Stimulated activated CD8-positive, alpha-beta memory T cell treated with anti-CD3 and anti-CD28 coated beads, Interleukin-12 subunit alpha, Interleukin-12 subunit beta, amount 100 ng/mL, for 24 hours (primary cell): ENCODE measurements at regions not wholly inside any gene's neighbourhood (a gene's known extent, or its start where the extent isn't known, plus 50 kb on each side); places are given as distances from the start of the nearest gene placed in this dataset.
"Not testable (repeated sequence)": the region's sequence is repeated elsewhere in the genome, so short reads cannot be mapped to it uniquely, and the experiment has no call there.

Experiments used
- DNase-seq: peaks from one replicate; pipeline ENCODE4 v3.0.0-alpha.2; 2020; ENCODE audit errors: extremely low read depth

DNA sequence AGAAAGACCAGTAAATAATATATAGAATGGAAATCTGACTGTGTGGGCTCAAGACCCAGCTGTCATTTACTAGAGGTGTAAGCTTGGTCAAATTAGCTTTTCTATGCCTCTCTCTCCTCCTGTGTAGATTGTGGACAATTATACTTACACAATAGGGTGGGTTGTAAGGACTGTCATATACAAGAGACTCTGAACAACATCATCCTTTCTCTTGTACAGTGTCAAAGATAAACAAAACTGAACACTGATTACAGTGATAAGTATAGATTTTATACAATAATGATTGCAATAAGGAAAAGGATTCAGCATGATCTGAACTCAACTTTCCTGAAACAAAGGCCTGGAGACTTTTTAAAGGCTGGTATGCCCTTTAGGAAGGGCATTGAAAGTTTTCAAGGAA lies 429.2 kb upstream of the HS3ST1 start:
- DNase-seq, result no peak

- DNase-seq, result no peak
Observed at GRCh38 chr4:11847167-11847566, 418.5 kb upstream of the HS3ST1 start.

DNA sequence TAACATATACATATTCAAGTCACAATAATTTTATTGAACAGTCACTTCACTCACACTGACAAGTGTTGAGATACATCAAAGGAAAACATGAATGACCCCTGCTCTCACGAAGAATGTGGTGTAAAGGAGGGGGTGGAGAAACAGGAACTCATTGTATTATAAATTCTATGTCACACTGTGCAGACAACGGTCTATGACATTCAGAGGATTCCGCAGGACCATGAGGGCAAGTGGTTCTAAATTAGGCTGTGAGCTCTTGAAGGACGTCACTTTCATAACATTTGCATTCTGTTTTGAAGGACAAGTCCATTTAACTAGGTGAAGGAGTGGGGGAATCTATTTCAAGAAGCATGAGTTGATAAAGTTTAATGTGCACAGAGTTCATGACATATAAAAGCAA lies 415.2 kb upstream of the HS3ST1 start:
- no peak for DNase-seq

- no peak for DNase-seq
Observed at GRCh38 chr4:11843340-11843739, 414.6 kb upstream of the HS3ST1 start.

DNA sequence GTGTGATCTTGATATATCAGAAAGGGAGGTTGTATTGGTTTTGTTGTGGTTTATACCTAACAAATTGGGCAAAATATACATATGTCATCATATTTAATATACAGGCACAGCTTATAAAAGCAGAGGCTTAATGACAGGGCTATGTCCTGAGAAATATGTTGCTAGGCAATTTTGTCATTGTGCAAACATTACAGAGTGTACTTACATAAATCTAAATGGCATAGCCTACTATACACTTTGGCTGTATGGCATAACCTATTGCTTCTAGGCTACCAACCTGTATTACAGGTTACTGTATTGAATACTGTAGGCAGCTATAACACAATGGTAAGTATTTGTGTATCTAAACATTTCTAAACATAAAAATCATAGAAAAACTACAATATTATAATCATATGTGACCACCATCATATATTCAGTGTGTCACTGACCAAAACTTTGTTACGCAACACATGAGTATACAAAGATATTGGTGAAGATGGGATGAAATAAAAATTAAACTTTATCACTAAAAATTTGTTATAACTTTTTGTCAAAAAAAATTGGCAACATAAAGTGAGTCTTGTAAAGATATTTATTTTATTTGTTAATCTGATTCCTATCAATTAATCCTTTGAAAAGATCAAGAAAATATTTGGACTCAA lies 414.0 kb upstream of the HS3ST1 start:
- no peak for DNase-seq

DNA sequence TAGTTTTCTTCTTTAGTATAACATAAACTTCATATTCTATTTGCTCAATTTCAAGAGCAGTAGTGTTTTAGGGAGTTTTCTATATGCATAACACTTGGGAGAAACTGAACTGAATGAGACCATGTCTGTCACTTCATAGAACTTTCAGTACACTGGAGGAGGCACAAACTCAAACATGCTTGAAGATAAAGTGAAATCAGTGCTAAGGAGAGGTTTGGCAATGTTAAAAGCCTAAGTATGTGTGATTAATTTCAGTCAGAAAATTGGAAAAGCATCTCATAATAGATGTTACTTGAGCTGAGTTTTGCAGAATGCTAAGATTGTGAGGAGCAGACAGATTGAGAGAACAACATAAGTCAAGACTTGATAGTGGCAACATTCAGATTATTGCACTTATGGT lies 411.2 kb upstream of the HS3ST1 start:
- DNase-seq, result no peak

DNA sequence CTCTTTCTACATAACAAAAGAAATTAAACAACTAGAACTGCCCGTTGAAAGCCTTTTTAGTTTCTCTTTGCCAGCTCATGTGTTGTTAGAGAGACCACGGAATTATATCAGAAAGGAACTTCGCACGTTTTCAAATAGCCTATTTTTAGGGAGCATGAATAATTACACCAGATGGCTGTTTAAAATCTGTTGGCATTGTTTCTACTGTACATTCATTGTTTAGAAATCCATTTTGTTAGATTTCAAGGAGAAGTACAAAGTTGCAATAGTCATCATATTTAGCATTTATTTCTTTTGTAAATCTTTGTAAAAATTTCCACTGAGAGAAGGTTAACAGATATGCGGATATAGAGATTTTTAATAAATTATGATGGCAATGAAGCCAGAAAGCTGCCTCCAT lies 403.0 kb upstream of the HS3ST1 start:
- DNase-seq, result no peak

DNA sequence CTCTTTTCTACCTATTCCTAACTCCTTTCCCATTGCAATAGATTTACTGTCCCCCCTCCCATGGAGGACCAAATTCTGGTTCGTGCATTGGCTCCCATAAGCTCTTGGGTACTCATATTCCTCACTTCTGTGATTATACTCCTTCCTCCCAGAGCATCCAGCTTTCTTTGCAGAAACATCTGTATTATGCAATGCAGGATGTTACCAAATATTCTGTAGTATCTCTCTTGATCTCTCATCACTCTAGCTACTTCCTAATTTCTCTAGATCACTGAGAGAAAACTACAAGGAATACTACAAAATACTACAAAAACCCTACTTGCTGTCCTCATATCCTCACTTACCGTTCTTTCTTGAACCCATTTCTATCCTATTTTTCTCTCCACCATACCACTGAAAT lies 395.9 kb upstream of the HS3ST1 start:
- no peak for DNase-seq

DNA sequence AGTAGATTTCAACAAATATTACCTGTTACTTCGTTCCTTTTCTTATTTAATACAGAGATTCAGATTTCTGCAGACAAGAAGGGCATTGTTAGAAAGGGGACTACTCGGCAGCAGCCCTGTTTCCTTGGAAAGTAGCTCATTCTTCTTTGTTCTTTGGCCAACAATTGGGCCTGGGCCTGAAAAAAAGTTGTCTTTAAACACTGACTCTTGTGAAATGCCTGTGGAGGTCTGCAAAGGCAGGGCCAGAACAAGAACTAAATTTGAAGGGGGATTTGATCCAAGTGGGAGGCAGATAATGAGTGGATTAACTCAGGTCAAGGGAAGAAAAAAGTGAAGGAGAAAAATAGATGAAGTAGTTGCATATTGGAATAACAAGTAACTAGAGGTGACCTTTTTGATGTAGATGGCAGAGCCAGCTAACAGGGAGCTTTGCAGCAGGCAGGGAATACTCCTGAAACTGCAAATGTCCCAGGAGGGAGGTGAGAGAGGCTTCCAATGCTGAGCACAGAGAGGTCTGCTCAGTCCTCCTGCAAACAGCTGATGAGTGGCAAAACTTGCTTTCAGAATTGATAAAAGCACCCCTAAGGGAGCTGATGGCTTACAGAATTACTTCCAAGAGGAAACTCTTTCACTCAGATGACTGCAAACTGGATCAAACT lies 393.2 kb upstream of the HS3ST1 start:
- no peak for DNase-seq

DNA sequence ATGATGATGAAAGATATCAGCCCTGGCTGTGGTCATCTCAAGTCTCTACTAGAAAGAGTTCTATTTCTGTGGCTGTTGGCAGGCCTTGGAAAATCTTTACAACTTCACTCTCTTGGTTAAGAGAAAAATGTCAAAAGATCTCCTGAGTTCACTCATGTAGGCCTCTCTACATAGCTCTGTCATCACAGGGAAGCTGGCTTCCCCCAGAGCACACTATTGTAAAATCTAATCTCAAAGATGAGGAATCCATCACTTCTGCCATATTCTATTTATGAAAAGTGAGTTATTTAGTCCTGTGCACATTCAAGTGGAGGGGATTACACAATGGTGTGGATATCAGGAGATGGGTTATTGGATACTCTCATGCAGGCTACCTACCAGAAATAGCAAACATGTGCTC lies 388.4 kb upstream of the HS3ST1 start:
- DNase-seq, result no peak

- no peak for DNase-seq
Observed at GRCh38 chr4:11814758-11815157, 386.1 kb upstream of the HS3ST1 start.

- DNase-seq, result no peak
Observed at GRCh38 chr4:11813951-11814446, 385.3 kb upstream of the HS3ST1 start.

GRCh38 chr4:11811521-11811920 lies 382.8 kb upstream of the HS3ST1 start:
- DNase-seq, result not testable (repeated sequence)

GRCh38 chr4:11805842-11806241 lies 377.1 kb upstream of the HS3ST1 start:
- no peak for DNase-seq

DNA sequence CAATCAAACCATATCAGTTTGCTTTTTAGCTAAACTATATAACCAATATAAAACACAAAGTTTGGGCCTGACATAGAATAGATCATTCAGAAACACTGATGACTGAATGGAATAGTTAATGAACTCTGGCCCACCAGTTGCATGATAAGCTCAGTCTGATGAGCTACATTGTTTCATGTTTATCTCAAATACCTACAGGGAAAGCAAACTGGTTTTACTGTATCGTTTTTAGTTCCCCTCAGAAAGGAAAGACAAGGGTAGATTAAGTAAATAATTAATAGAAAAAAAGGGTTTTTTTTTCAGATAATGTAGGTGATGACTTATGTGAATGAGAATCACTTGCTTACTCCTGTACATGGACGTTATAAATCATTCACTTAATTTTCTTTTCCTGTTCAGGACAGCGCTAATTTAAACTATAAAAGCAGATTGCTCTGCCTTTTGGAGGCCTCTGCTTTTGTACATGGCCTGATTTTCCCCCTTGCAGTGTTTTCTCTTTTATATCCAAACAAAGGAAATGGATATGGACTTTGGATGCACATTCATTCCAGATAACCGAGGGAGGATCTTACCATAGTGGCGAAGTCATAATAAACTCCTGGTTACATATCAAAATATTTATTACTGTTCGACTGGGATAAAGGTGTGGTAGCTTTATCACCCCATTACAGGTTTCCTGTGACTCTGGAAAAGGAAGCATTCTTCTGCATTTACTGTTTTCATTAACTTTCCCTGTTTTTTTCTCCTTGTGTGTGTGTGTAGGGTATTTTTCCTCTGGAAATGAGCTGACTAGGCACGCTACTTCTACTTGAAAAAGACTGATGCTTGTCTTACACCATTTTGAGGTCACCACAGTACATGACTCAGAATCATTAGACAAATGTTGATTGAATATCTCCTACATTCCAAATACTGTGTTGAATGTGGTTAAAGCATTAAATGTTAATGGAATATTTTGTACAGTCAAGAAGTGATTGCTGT lies 373.1 kb upstream of the HS3ST1 start:
- no peak for DNase-seq

DNA sequence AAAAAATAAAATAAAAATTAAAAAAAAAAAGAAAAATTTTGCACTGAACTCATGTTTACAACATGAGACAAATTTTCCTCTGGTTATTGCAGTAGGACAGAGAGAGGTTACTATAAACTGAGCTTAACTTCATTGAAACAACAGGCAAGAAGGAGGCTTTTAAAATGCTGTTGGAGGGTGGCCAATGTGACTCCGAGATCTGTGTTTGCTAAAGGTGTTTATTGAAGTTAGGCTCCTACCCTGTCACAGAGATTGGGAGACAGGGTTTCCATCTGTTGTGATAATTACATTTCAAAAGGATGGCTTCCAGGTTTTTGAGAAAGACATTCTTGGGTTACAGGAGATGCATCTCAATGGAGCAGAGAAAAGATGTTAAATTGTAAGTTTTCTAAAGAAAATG lies 370.5 kb upstream of the HS3ST1 start:
- no peak for DNase-seq

DNA sequence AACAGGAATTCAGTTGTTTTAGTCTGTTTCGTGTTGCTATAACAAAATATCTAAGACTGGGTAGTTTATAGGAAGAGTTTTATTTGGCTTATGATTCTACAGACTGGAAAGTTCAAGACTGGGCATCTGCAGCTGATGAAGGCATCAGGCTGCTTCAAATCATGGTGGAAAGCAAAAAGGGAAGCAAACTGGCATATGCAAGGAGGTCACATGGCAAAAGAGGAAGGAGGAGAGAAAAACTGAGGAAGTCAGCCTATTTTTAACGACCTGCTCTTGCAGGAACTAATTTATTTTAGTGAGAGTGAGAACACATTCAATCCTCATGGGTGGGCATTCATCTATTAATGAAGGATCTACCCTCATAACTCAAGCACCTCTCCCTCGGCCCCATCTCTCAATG lies 363.1 kb upstream of the HS3ST1 start:
- DNase-seq, result no peak

DNA sequence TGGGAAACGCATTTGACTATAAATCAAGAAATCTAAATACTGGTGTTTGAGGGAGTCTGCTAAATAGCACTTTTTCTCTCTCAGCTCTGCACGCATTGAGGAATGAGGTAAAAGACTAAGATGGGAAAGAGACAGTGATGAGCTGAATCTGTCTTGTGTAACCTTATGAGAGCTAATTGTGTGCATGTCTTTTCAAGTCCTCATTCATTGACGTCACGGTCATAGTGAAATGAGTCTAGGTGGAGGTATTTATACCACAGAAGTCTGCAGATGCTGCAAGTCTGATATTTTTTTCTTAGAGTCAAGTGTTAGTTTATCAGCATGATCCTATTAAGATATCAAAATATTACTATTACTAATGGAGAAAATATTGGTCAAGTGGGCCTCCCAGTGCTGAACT lies 361.5 kb upstream of the HS3ST1 start:
- DNase-seq, result no peak

GRCh38 chr4:11783588-11783987 lies 354.9 kb upstream of the HS3ST1 start:
- no peak for DNase-seq

DNA sequence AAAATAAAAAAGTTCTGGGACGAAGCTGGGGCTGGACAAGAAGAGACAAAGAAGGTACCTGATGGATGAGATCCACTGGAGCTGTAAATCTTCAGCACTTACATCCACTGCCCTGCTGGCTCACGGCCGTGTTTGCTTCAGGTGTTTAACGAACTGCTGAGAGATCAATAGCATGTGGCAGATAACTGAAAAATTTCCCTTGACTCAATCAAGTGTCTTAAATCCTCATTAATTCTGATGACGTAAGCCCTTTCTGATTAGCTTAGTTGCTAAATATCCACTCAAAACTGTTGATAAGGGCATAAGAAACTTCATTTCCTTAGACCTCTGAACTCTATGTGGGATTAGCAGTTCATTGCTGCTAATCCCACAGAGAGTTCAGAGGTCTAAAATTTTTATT lies 354.2 kb upstream of the HS3ST1 start:
- no peak for DNase-seq

GRCh38 chr4:11777447-11777846 lies 348.8 kb upstream of the HS3ST1 start:
- no peak for DNase-seq

DNA sequence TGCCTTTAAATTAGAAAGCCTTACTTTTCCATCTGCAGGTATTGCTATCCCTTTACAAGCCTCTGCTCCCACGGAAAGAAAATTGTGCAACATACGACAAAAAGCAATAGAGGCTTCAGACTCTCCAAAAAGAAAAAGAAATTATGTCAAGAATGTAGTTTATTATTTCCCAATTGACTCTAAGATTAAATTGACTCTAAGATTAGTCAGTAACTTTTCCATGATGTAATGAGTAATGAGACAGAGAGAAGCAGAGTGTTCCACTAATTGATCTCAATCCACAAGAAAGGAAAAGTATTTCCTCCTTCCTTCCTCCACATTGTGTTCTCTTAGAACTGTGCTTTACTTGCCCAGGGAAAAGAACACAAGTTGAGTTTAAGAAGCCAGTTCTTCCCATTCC lies 345.7 kb upstream of the HS3ST1 start:
- DNase-seq, result no peak

DNA sequence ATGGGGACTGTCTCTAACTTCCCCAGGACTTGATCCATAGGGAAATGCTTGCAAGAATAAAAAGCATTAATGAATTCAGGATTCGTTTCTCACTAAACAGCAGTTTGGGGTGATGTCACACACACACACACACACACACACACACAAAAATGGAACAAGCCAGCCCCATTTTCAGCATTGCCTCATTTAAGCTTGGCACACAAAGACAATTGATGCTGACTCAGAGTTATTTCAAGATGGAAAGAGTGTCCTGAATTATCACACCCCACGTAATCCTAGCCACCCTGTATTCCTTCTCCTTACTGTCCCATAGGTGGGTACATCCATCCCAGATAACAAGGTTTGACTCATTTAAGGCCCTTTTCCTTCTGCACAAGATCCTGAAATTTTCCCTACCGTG lies 345.1 kb upstream of the HS3ST1 start:
- no peak for DNase-seq
